Esophagus muscularis mucosa (tissue), 4 donors: ENCODE measurements at regions not wholly inside any gene's neighbourhood (a gene's known extent, or its start where the extent isn't known, plus 50 kb on each side); places are given as distances from the start of the nearest gene placed in this dataset.

ENCODE experiments used
- DNase-seq: peaks from one replicate; pipeline ENCODE4 v3.0.0-alpha.2; 2017; ENCODE audit errors: extremely low spot score
- H3K27ac ChIP-seq, 4 donors: fragments of 200-600 bp; sonication (generic); replicated peaks in 1 of 4; 1 replicate in 3 of 4; 2 replicates in 1 of 4; pipeline ENCODE4 v1.5.1; 2016 to 2019; ENCODE audit warnings: mild to moderate bottlenecking in 1 of 4
- H3K27me3 ChIP-seq, 4 donors: fragments of 200-600 bp; sonication (generic); one replicate each; pipeline versions ENCODE4 v1.5.1 to v1.6.0; 2016 to 2019
- H3K36me3 ChIP-seq, 4 donors: fragments of 200-600 bp; sonication (generic); one replicate each; pipeline ENCODE4 v1.5.1; 2016 to 2019
- H3K4me1 ChIP-seq, 4 donors: fragments of 200-600 bp; sonication (generic); one replicate each; pipeline ENCODE4 v1.5.1; 2016 to 2019
- H3K4me3 ChIP-seq, 4 donors: fragments of 200-600 bp; sonication (generic); 1 replicate in 2 of 4; 2 replicates in 2 of 4; pipeline ENCODE4 v1.5.1; 2016 to 2019; ENCODE audit warnings: mild to moderate bottlenecking in 4 of 4, moderate library complexity in 1 of 4
- H3K9me3 ChIP-seq, 4 donors: fragments of 200-600 bp; sonication (generic); 1 replicate in 3 of 4; 2 replicates in 1 of 4; pipeline ENCODE4 v1.5.1; 2016 to 2019
- CTCF ChIP-seq, 3 experiments: fragments of 200-600 bp in 2 of 3; fragments of 450-650 bp in 1 of 3; sonication (generic) in 2 of 3; IDR thresholded peaks; one replicate each; pipeline ENCODE4 v1.5.1; 2017 to 2019; ENCODE audit warnings: antibody characterized with exemption in 3 of 3, mild to moderate bottlenecking in 2 of 3, moderate library complexity in 1 of 3
- EP300 ChIP-seq: sonication (generic); formaldehyde crosslinking; IDR thresholded peaks from one replicate; pipeline ENCODE4 v1.6.1; 2017; ENCODE audit warnings: antibody characterized with exemption
- POLR2A ChIP-seq: fragments of 450-650 bp; IDR thresholded peaks from one replicate; pipeline ENCODE4 v1.6.1; 2017; ENCODE audit warnings: antibody characterized with exemption, moderate library complexity, mild to moderate bottlenecking, low read depth
- POLR2AphosphoS5 ChIP-seq, 2 donors: sonication (generic); formaldehyde crosslinking; IDR thresholded peaks; one replicate each; pipeline ENCODE4 v1.6.1; 2017; ENCODE audit warnings: antibody characterized with exemption in 2 of 2
- WGBS: methylation state at CpG from one replicate; pipeline ENCODE4 v1.1.5; 2018; 5-methylcytosine and 5-hydroxymethylcytosine counted together
- intact Hi-C: fragments of 100-400 bp; cut with DNase I; formaldehyde crosslinking; loops from one replicate; pipeline ENCODE4 v1.15.1; 2023

DNA sequence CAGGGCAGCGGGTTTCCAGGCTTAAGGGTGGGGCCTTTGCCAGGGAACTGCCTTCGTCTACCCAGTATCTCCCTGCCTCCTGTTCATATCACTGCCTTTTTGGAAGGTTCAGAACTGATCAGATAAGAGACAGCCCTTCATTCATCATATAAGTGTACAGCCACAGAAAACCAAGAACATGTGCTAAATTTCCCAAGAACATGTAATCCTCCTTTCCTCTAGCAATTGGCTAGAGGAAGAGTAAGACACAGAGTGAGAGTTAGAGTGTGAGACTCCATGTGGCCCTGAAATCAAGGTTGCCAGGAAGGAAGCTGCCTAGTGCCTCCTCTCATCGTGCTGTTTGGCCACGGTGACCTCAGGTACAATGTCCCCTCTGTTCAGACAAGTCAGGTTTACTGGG, 770.9 kb downstream of the TNS3 start:
- TF ChIP-seq POLR2A = no peak
- Histone ChIP-seq H3K27ac (no peak overlapping the region), H3K4me3 (no peak overlapping the region), H3K27me3 (no peaks in the 10 kb centered on the region), H3K36me3 (no peaks in the 10 kb centered on the region), H3K4me1 (peaks cover 7 to 10% (median 9%) of the 10 kb centered on the region in 4 donors), H3K9me3 (no peaks in the 10 kb centered on the region)
- 97% methylated on average over 4 of the region's 4 CpGs for WGBS
- DNase-seq = no peak
- intact Hi-C loops = no loop called here

DNA sequence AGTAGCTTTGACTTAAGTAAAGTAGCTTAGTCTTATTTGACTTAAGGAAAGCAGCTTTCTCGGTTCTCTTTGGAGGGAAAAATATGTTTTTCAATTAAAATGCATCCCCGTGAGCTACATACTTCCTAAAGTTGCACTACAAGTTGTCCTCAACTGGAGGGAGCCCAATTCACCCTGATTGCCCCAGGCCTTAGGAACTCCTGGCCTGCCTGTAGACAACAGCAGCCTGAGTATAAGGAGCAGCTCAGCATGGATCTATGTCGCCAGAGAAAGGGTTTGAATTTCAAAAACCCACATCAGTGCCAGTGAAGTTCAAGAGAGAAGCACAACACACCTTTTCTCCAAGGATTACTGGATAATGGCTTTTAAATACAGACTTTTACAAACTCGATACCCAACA, 772.0 kb downstream of the TNS3 start:
- intact Hi-C loops = no loop called here
- no peaks in the 10 kb centered on the region for H3K36me3 ChIP-seq
- WGBS = 86% methylated on average over 4 of the region's 4 CpGs

GRCh38 chr7:46806856-46807255, 775.1 kb downstream of the TNS3 start:
- H3K27me3 ChIP-seq = no peaks in the 10 kb centered on the region
- no peak for DNase-seq
- H3K36me3 ChIP-seq = no peaks in the 10 kb centered on the region
- peaks cover 7 to 9% (median 7%) of the 10 kb centered on the region in 4 donors for H3K4me1 ChIP-seq
- WGBS = 48% methylated on average over 3 of the region's 3 CpGs
- intact Hi-C loops = no loop called here
- no peak for TF ChIP-seq POLR2AphosphoS5 (IDR thresholded peaks at IDR 0.05)
- no peak for TF ChIP-seq POLR2A
- TF ChIP-seq EP300 = no peak
- no peak for TF ChIP-seq CTCF (IDR thresholded peaks at IDR 0.05)
- H3K27ac ChIP-seq = no peak overlapping the region
- H3K9me3 ChIP-seq = no peaks in the 10 kb centered on the region
- no peak overlapping the region for H3K4me3 ChIP-seq

More for the DNA sequence above, 772.0 kb downstream of the TNS3 start:
- no peaks in the 10 kb centered on the region for H3K27me3 ChIP-seq
- TF ChIP-seq POLR2AphosphoS5 (IDR thresholded peaks at IDR 0.05) (no peak), CTCF (IDR thresholded peaks at IDR 0.05) (no peak), POLR2A (no peak), EP300 (no peak)
- no peak overlapping the region for H3K4me3 ChIP-seq
- no peak for DNase-seq
- peaks cover 7 to 10% (median 9%) of the 10 kb centered on the region in 4 donors for H3K4me1 ChIP-seq
- H3K9me3 ChIP-seq = no peaks in the 10 kb centered on the region
- H3K27ac ChIP-seq = no peak overlapping the region

DNA sequence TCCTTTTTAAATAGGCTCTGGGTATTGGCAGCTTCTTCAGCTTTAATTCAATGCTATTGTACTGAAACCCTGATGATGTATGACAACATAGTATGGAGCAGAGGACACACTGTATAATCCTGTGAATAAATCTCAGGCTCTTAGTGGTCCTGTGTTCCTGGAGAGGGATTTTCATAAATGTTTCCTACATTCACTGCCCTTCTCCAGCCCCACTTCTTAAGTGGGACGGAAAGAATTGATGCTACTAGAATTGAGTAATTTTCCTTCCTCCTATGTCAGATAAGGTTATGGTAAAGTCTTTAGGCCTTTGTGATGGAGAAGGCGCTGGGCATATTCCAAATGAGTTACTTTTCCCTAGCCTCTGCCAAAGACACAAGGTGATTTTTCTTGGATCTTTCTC, 779.4 kb downstream of the TNS3 start:
- 97% methylated on average over 2 of the region's 2 CpGs for WGBS
- Histone ChIP-seq H3K27me3 (no peaks in the 10 kb centered on the region), H3K27ac (no peak overlapping the region), H3K9me3 (peaks cover 0 to 5% (median 0%) of the 10 kb centered on the region in 4 donors), H3K4me3 (no peak overlapping the region), H3K36me3 (no peaks in the 10 kb centered on the region), H3K4me1 (no peaks in the 10 kb centered on the region)
- intact Hi-C loops = no loop called here
- TF ChIP-seq POLR2AphosphoS5 (IDR thresholded peaks at IDR 0.05) (no peak), EP300 (no peak), POLR2A (no peak), CTCF (IDR thresholded peaks at IDR 0.05) (no peak)
- no peak for DNase-seq

- no peak for TF ChIP-seq EP300
- no peak for DNase-seq
- Histone ChIP-seq H3K27ac (no peak overlapping the region), H3K4me3 (no peak overlapping the region), H3K36me3 (no peaks in the 10 kb centered on the region), H3K27me3 (no peaks in the 10 kb centered on the region), H3K9me3 (no peaks in the 10 kb centered on the region), H3K4me1 (no peaks in the 10 kb centered on the region)
- WGBS = 82% methylated on average over 1 of the region's 1 CpG
- intact Hi-C loops = no loop called here
Measured at GRCh38 chr7:46791188-46791587, 790.7 kb downstream of the TNS3 start.

DNA sequence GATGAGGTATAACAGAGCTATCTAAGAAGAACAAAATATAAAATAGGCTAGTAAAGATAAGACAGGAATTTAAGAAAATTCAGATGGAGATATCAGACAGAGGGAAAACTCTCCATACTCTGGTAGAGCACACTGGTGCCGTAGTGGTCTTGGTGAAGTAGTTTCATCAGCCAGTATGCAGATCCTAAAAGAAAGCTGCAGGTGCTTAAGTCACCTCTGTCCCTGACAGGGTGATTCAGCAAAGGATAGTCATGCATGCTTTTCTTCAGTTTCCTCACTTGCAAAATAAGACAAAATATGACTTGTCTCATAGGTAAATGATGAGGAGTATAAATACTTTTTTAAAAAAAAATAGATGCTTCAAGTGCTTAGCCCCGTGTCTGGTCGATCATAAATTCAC, 794.9 kb downstream of the TNS3 start:
- Histone ChIP-seq H3K4me1 (no peaks in the 10 kb centered on the region), H3K36me3 (no peaks in the 10 kb centered on the region), H3K9me3 (no peaks in the 10 kb centered on the region), H3K27me3 (no peaks in the 10 kb centered on the region), H3K27ac (no peak overlapping the region), H3K4me3 (no peak overlapping the region)
- WGBS = 94% methylated on average over 3 of the region's 3 CpGs
- TF ChIP-seq POLR2A (no peak), CTCF (IDR thresholded peaks at IDR 0.05) (no peak), POLR2AphosphoS5 (IDR thresholded peaks at IDR 0.05) (no peak), EP300 (no peak)
- no peak for DNase-seq
- intact Hi-C loops = no loop called here
